Esophagus squamous epithelium (tissue), 5 donors: ENCODE measurements at regions not wholly inside any gene's neighbourhood (a gene's known extent, or its start where the extent isn't known, plus 50 kb on each side); places are given as distances from the start of the nearest gene placed in this dataset.

Source experiments
- DNase-seq: peaks from one replicate; lab custom pipeline; 2025; lab: John Stamatoyannopoulos, UW
- H3K27ac ChIP-seq, 4 donors: fragments of 200-600 bp; sonication (generic); one replicate each; pipeline ENCODE4 v1.5.1; 2016 to 2019; ENCODE audit warnings: mild to moderate bottlenecking in 1 of 4
- H3K27me3 ChIP-seq, 4 donors: fragments of 200-600 bp; sonication (generic); 1 replicate in 3 of 4; 2 replicates in 1 of 4; pipeline versions ENCODE4 v1.5.1 to v1.6.0; 2017 to 2021; ENCODE audit warnings: antibody characterized with exemption in 1 of 4
- H3K36me3 ChIP-seq, 3 donors: fragments of 200-600 bp; sonication (generic); one replicate each; pipeline ENCODE4 v1.5.1; 2016 to 2019
- H3K4me1 ChIP-seq, 3 donors: fragments of 200-600 bp; sonication (generic); one replicate each; pipeline ENCODE4 v1.5.1; 2017 to 2019
- H3K4me3 ChIP-seq, 4 donors: fragments of 200-600 bp; sonication (generic); 1 replicate in 3 of 4; 2 replicates in 1 of 4; pipeline ENCODE4 v1.5.1; 2016 to 2019; ENCODE audit warnings: mild to moderate bottlenecking in 2 of 4, moderate library complexity in 1 of 4
- H3K9me3 ChIP-seq, 3 donors: fragments of 200-600 bp; sonication (generic); one replicate each; pipeline ENCODE4 v1.5.1; 2016 to 2019
- CTCF ChIP-seq, 6 experiments: fragments of 450-650 bp in 4 of 6; fragments of 200-600 bp in 2 of 6; sonication (generic) in 2 of 6; IDR thresholded peaks; one replicate each; pipeline ENCODE4 v1.5.1; 2016 to 2019; ENCODE audit warnings: antibody characterized with exemption in 6 of 6, mild to moderate bottlenecking in 4 of 6, moderate library complexity in 4 of 6
- POLR2A ChIP-seq, 4 donors: fragments of 450-650 bp; IDR thresholded peaks; one replicate each; pipeline ENCODE4 v1.6.1; 2017; ENCODE audit warnings: antibody characterized with exemption in 4 of 4, mild to moderate bottlenecking in 4 of 4, moderate library complexity in 3 of 4
- WGBS, 2 donors: methylation state at CpG; one replicate each; pipeline ENCODE4 v1.1.5; 2018; 5-methylcytosine and 5-hydroxymethylcytosine counted together
- intact Hi-C: fragments of 100-400 bp; cut with DNase I; formaldehyde crosslinking; loops from one replicate; pipeline ENCODE4 v1.15.0; 2022
- donor health status: DM: yes; HTN: yes; CAD: no.

GRCh38 chr5:133735346-133735745 lies 123.0 kb upstream of the FSTL4 start:
- TF ChIP-seq POLR2A (IDR thresholded peaks at IDR 0.05) (no peak), CTCF (IDR thresholded peaks at IDR 0.05) (no peak)
- Histone ChIP-seq H3K4me3 (no peak overlapping the region), H3K36me3 (no peaks in the 10 kb centered on the region), H3K4me1 (peaks cover 0 to 4% (median 0%) of the 10 kb centered on the region in 3 donors), H3K27ac (no peak overlapping the region), H3K9me3 (peaks cover 0 to under 1% (median 0%) of the 10 kb centered on the region in 3 donors), H3K27me3 (no peaks in the 10 kb centered on the region)
- intact Hi-C loops, result no loop called here
- no peak for DNase-seq
- 38 to 45% methylated on average over 9 of the region's 9 CpGs for WGBS, 2 donors

- 85 to 88% methylated on average over 7 of the region's 8 CpGs for WGBS, 2 donors
- Histone ChIP-seq H3K4me3 (no peak overlapping the region), H3K9me3 (peaks cover 0 to 3% (median 0%) of the 10 kb centered on the region in 3 donors), H3K4me1 (peaks cover 0 to 4% (median 0%) of the 10 kb centered on the region in 3 donors), H3K36me3 (no peaks in the 10 kb centered on the region), H3K27ac (no peak overlapping the region), H3K27me3 (no peaks in the 10 kb centered on the region)
- no peak for DNase-seq
- intact Hi-C loops, result no loop called here
- TF ChIP-seq POLR2A (IDR thresholded peaks at IDR 0.05) (no peak), CTCF (IDR thresholded peaks at IDR 0.05) (no peak)
Observed at GRCh38 chr5:133734916-133735315, 122.6 kb upstream of the FSTL4 start.

- no peaks in the 10 kb centered on the region for H3K36me3 ChIP-seq
- H3K9me3 ChIP-seq, result peaks cover 0 to 3% (median 0%) of the 10 kb centered on the region in 3 donors
- no peak overlapping the region for H3K4me3 ChIP-seq
- WGBS, 2 donors, result 94 to 97% methylated on average over 8 to 9 of the region's 10 CpGs
- intact Hi-C loops, result no loop called here
- DNase-seq, result no peak
- no peak for TF ChIP-seq CTCF (IDR thresholded peaks at IDR 0.05)
- TF ChIP-seq POLR2A (IDR thresholded peaks at IDR 0.05), result no peak
- H3K4me1 ChIP-seq, result peaks cover 0 to 4% (median 0%) of the 10 kb centered on the region in 3 donors
- H3K27me3 ChIP-seq, result no peaks in the 10 kb centered on the region
- no peak overlapping the region for H3K27ac ChIP-seq
Observed at GRCh38 chr5:133732536-133732935, 120.2 kb upstream of the FSTL4 start.

GRCh38 chr5:133731951-133732350 lies 119.6 kb upstream of the FSTL4 start:
- H3K4me1 ChIP-seq, result peaks cover 0 to 4% (median 0%) of the 10 kb centered on the region in 3 donors
- no peaks in the 10 kb centered on the region for H3K36me3 ChIP-seq
- no peaks in the 10 kb centered on the region for H3K27me3 ChIP-seq
- H3K4me3 ChIP-seq, result no peak overlapping the region
- no peak overlapping the region for H3K27ac ChIP-seq
- TF ChIP-seq POLR2A (IDR thresholded peaks at IDR 0.05), result no peak
- TF ChIP-seq CTCF (IDR thresholded peaks at IDR 0.05), result no peak
- no peak for DNase-seq
- intact Hi-C loops, result no loop called here
- H3K9me3 ChIP-seq, result peaks cover 0 to 3% (median 0%) of the 10 kb centered on the region in 3 donors
- 86% methylated on average over 2 of the region's 3 CpGs; no CpG with 5 or more reads in 1 of the 2 donors for WGBS, 2 donors

GRCh38 chr5:133730866-133731265 lies 118.5 kb upstream of the FSTL4 start:
- DNase-seq, result no peak
- Histone ChIP-seq H3K9me3 (peaks cover 0 to 3% (median 0%) of the 10 kb centered on the region in 3 donors), H3K27ac (no peak overlapping the region), H3K27me3 (no peaks in the 10 kb centered on the region), H3K4me1 (peaks cover 0 to 4% (median 0%) of the 10 kb centered on the region in 3 donors), H3K36me3 (no peaks in the 10 kb centered on the region), H3K4me3 (no peak overlapping the region)
- TF ChIP-seq POLR2A (IDR thresholded peaks at IDR 0.05) (no peak), CTCF (IDR thresholded peaks at IDR 0.05) (no peak)
- WGBS, 2 donors, result 81 to 83% methylated on average over 7 of the region's 7 CpGs
- intact Hi-C loops, result no loop called here
